A673 (cell line): ENCODE measurements at regions not wholly inside any gene's neighbourhood (a gene's known extent, or its start where the extent isn't known, plus 50 kb on each side); places are given as distances from the start of the nearest gene placed in this dataset.

ENCODE experiments used
- CTCF ChIP-seq: fragments of 300-800, 200-600 bp; sonication (generic); conservative IDR thresholded peaks from 2 replicates; pipeline ENCODE4 v1.5.1; 2017; ENCODE audit warnings: low read depth, mild to moderate bottlenecking, antibody characterized with exemption, low read length, moderate library complexity, mixed read lengths
- EZH2 ChIP-seq: fragments of 200-600 bp; sonication (generic); IDR thresholded peaks from 2 replicates; pipeline ENCODE4 v1.6.1; 2017; ENCODE audit warnings: borderline replicate concordance, low read depth, mild to moderate bottlenecking, mixed read lengths, antibody characterized with exemption, low read length; ENCODE audit not compliant: poor library complexity, severe bottlenecking

GRCh38 chr14:99006276-99006675 is 265.7 kb downstream of the BCL11B start:
- no peak for TF ChIP-seq CTCF
- TF ChIP-seq EZH2: no peak
